Ramos (cell line): ENCODE measurements at regions not wholly inside any gene's neighbourhood (a gene's known extent, or its start where the extent isn't known, plus 50 kb on each side); places are given as distances from the start of the nearest gene placed in this dataset.
"Not testable (repeated sequence)": the region's sequence is repeated elsewhere in the genome, so short reads cannot be mapped to it uniquely, and the experiment has no call there.

ENCODE experiments used
- in situ Hi-C: fragments of 300-500 bp; cut with MboI; formaldehyde crosslinking; loops from one replicate; pipeline ENCODE4 v1.14.3; 2022; ENCODE audit warnings: low sequenced_read_pairs; ENCODE audit not compliant: unreplicated experiment

- in situ Hi-C loops, result no loop called here
Observed at GRCh38 chr1:182003953-182004586, 57.4 kb downstream of the ZNF648 start.

GRCh38 chr1:182003025-182003725 lies 58.3 kb downstream of the ZNF648 start:
- in situ Hi-C loops, result no loop called here

GRCh38 chr1:182002570-182002969 lies 58.9 kb downstream of the ZNF648 start:
- in situ Hi-C loops, result no loop called here

- in situ Hi-C loops, result no loop called here
Observed at GRCh38 chr1:181998858-181999257, 62.7 kb downstream of the ZNF648 start.

- in situ Hi-C loops, result no loop called here
Observed at GRCh38 chr1:181992072-181992471, 69.4 kb downstream of the ZNF648 start.

- in situ Hi-C loops, result no loop called here
Observed at GRCh38 chr1:181990728-181991127, 70.8 kb downstream of the ZNF648 start.

GRCh38 chr1:181989261-181989920 lies 72.1 kb downstream of the ZNF648 start:
- in situ Hi-C loops, result no loop called here

- in situ Hi-C loops, result no loop called here
Observed at GRCh38 chr1:181987996-181988395, 73.5 kb downstream of the ZNF648 start.

GRCh38 chr1:181987334-181987895 lies 74.1 kb downstream of the ZNF648 start:
- in situ Hi-C loops, result no loop called here

GRCh38 chr1:181986907-181987305 lies 74.6 kb downstream of the ZNF648 start:
- in situ Hi-C loops, result no loop called here

GRCh38 chr1:181985936-181986906 lies 75.3 kb downstream of the ZNF648 start:
- in situ Hi-C loops, result no loop called here

GRCh38 chr1:181985281-181985680 lies 76.2 kb downstream of the ZNF648 start:
- in situ Hi-C loops, result no loop called here

GRCh38 chr1:181984006-181984405 lies 77.5 kb downstream of the ZNF648 start:
- in situ Hi-C loops, result no loop called here

- in situ Hi-C loops, result no loop called here
Observed at GRCh38 chr1:181981821-181982220, 79.7 kb downstream of the ZNF648 start.

- in situ Hi-C loops, result no loop called here
Observed at GRCh38 chr1:181972256-181972655, 89.3 kb downstream of the ZNF648 start.

GRCh38 chr1:181971424-181971823 lies 90.1 kb downstream of the ZNF648 start:
- in situ Hi-C loops, result no loop called here

GRCh38 chr1:181969902-181970301 lies 91.6 kb downstream of the ZNF648 start:
- in situ Hi-C loops, result no loop called here

GRCh38 chr1:181954696-181955095 lies 106.8 kb downstream of the ZNF648 start:
- in situ Hi-C loops, result not testable (repeated sequence)

- in situ Hi-C loops, result not testable (repeated sequence)
Observed at GRCh38 chr1:181954178-181954577, 107.3 kb downstream of the ZNF648 start.

GRCh38 chr1:181953596-181953995 lies 107.9 kb downstream of the ZNF648 start:
- in situ Hi-C loops, result no loop called here
